Right lobe of liver (tissue), 4 donors: ENCODE measurements at regions not wholly inside any gene's neighbourhood (a gene's known extent, or its start where the extent isn't known, plus 50 kb on each side); places are given as distances from the start of the nearest gene placed in this dataset.

ENCODE experiments used
- CTCF ChIP-seq, 4 donors: fragments of 200-600 bp in 3 of 4; fragments of 450-650 bp in 1 of 4; IDR thresholded peaks; one replicate each; pipeline versions ENCODE4 v1.5.1 to v1.8.0; 2016 to 2022; ENCODE audit warnings: antibody characterized with exemption in 4 of 4, mild to moderate bottlenecking in 2 of 4
- POLR2A ChIP-seq: fragments of 450-650 bp; IDR thresholded peaks from one replicate; pipeline ENCODE4 v1.6.1; 2017; ENCODE audit warnings: antibody characterized with exemption, mild to moderate bottlenecking
- donor health status: DM: no; HTN: no; CAD: no.
- donor health status: DM: no; HTN: no; CAD: no.
- donor health status: DM: no; HTN: yes; CAD: no.

- TF ChIP-seq POLR2A = no peak
- TF ChIP-seq CTCF (IDR thresholded peaks at IDR 0.05) = no peak
These were observed 356.9 kb downstream of the NFIB start for GRCh38 chr9:13957089-13957488.
